ENCODE measurements at regions not wholly inside any gene's neighbourhood (a gene's known extent, or its start where the extent isn't known, plus 50 kb on each side); places are given as distances from the start of the nearest gene placed in this dataset.

- Histone ChIP-seq H3K23me2 (ENCODE audit: insufficient read length, low read depth, low read length, poor library complexity, severe bottlenecking) (no peaks in the 10 kb centered on the region), H3K23ac (ENCODE audit: insufficient read length, low read depth, low read length) (no peak overlapping the region), H2BK12ac (ENCODE audit: insufficient read length, low read depth, low read length) (no peak overlapping the region), H2BK120ac (ENCODE audit: low read depth, low read length, poor library complexity, severe bottlenecking) (no peak overlapping the region), H3K4me2 (ENCODE audit: insufficient read depth, insufficient read length, low read length) (no peak overlapping the region), H3K56ac (ENCODE audit: insufficient read length, low read depth, low read length) (no peak overlapping the region), H3K4me1 (ENCODE audit: insufficient read depth, low read length) (no peaks in the 10 kb centered on the region; the same call in 1 of the 2 replicates), H2AFZ (ENCODE audit: low read length) (no peak overlapping the region), H4K91ac (ENCODE audit: insufficient read length, low read depth, low read length) (no peak overlapping the region), H3K9ac (ENCODE audit: extremely low read depth, insufficient read length, low read length) (no peak overlapping the region), H3K4ac (ENCODE audit: low read depth, low read length) (no peak overlapping the region), H4K5ac (ENCODE audit: insufficient read length, low read depth, low read length) (no peak overlapping the region), H3K79me2 (ENCODE audit: insufficient read depth, low read length) (no peaks in the 10 kb centered on the region), H3K9me3 (ENCODE audit: control insufficient read depth, low read depth, low read length) (no peaks in the 10 kb centered on the region), H2AK5ac (ENCODE audit: insufficient read length, low read length) (no peak overlapping the region), H3K14ac (ENCODE audit: insufficient read depth, low read length) (no peak overlapping the region), H3K18ac (ENCODE audit: insufficient read length, low read depth, low read length) (no peak overlapping the region), H2BK15ac (ENCODE audit: low read depth, low read length) (no peak overlapping the region), H3K27ac (ENCODE audit: insufficient read length, low read depth, low read length) (no peak overlapping the region), H2BK20ac (ENCODE audit: low read depth, low read length, poor library complexity, severe bottlenecking) (no peak overlapping the region), H4K20me1 (ENCODE audit: control insufficient read depth, insufficient read depth, insufficient read length) (no peaks in the 10 kb centered on the region), H3K79me1 (ENCODE audit: insufficient read depth, low read depth, low read length, poor library complexity, severe bottlenecking) (no peaks in the 10 kb centered on the region), H3T11ph (ENCODE audit: low read length) (no peak overlapping the region), H4K8ac (replicated peaks; ENCODE audit: insufficient read length, low read depth, low read length) (no peak overlapping the region), H3K27me3 (ENCODE audit: insufficient read depth, low read length) (peaks cover 21% of the 10 kb centered on the region; the same call in 1 of the 2 replicates), H2BK5ac (ENCODE audit: insufficient read length, low read length) (no peak overlapping the region)
- Mint-ChIP-seq H3K27me3 (ENCODE audit: low read depth) (peaks cover 75% of the 10 kb centered on the region), H3K4me1 (peaks cover 31% of the 10 kb centered on the region in 2 experiments), H3K27ac (no peak overlapping the region), H3K4me3 (no peak overlapping the region), H3K36me3 (ENCODE audit: insufficient read depth in 1 of 3, low read depth in 3 of 3) (peaks cover 0 to 5% (median 4%) of the 10 kb centered on the region in 3 experiments; a peak in 4 of 7 replicates), H3K9me3 (peaks cover 8 to 18% of the 10 kb centered on the region in 2 experiments; a peak in 4 of 5 replicates)
- no peak for DNase-seq
- no CpG with 5 or more reads among the region's 1 CpG for WGBS (ENCODE audit: extremely low coverage, insufficient read length, low lambda C conversion rate)
- TF ChIP-seq CTCF (conservative IDR thresholded peaks at IDR 0.05) = no peak
These were observed 261.5 kb downstream of the RRAGC start for GRCh38 chr1:38598118-38598517.

Measured in H9 (cell line).